Activated T-helper 2 cell treated with anti-CD3 and anti-CD28 coated beads, Interferon-gamma antibody, Interleukin-2, Interleukin-4, amounts not matched to agents 10 μg/mL and 5 μg/mL and 100 μg/mL, durations not matched to agents 14 hours and 24 hours and 36 hours (primary cell): ENCODE measurements at regions not wholly inside any gene's neighbourhood (a gene's known extent, or its start where the extent isn't known, plus 50 kb on each side); places are given as distances from the start of the nearest gene placed in this dataset.

Experiments
- DNase-seq: peaks from one replicate; pipeline ENCODE4 v3.0.0; 2021; ENCODE audit warnings: low spot score
- H3K27ac Mint-ChIP-seq: one replicate; pipeline ENCODE4 v1.8.0; 2021; ENCODE audit warnings: mixed read lengths
- H3K27me3 Mint-ChIP-seq: one replicate; pipeline ENCODE4 v1.8.0; 2021; ENCODE audit warnings: low read depth, mixed read lengths
- H3K36me3 Mint-ChIP-seq: one replicate; pipeline ENCODE4 v1.8.0; 2021; ENCODE audit warnings: low read depth, mixed read lengths
- H3K4me1 Mint-ChIP-seq: one replicate; pipeline ENCODE4 v1.8.0; 2021; ENCODE audit warnings: low read depth, mixed read lengths
- H3K4me3 Mint-ChIP-seq: one replicate; pipeline ENCODE4 v1.8.0; 2021; ENCODE audit warnings: low read depth, mild to moderate bottlenecking, moderate library complexity, mixed read lengths
- H3K9me3 Mint-ChIP-seq: one replicate; pipeline ENCODE4 v1.8.0; 2021; ENCODE audit warnings: mixed read lengths
- intact Hi-C: fragments of 100-400 bp; cut with micrococcal nuclease; formaldehyde crosslinking; loops from one replicate; pipeline ENCODE4 v1.15.1; 2023

DNA sequence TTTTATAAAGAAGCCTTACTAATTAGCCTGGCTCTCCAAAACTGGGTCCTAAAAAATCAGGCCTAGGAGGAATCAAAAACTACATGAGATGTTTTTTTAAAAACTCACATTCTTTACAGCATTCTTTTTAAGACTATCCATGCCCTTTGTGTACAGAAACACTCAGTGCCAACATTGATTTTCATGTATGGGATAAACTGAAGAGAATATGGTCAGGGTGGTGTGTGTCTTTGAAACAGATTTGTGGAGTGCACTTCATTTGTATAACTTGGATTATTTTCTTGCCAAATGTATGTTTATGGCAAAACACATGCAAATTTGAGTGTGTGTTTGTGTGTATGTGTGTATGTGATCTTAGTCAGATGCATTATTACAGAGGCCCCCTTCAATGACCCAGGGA lies 283.6 kb upstream of the ATP5MC3 start:
- H3K36me3 Mint-ChIP-seq = no peaks in the 10 kb centered on the region

DNA sequence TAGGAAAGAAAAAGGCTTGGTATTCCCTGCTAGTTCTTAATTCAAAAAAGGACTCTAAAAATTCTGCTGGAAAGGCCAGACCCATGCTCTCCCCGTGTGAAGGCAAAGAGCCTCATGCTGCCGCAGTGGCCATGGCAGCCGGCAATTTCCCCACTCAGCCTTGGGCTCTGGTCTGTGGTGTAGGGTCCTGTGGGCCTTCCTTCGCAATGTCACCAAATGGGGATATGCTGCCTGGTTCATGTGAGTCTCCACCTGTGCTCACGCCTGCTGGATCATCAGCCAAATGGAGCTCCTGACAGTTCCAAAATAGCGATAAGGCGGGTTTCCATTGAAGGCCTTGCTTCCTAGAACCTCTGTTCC lies 282.8 kb upstream of the ATP5MC3 start:
- DNase-seq = no peak
- Mint-ChIP-seq H3K4me3 (no peak overlapping the region), H3K27ac (no peak overlapping the region), H3K9me3 (no peaks in the 10 kb centered on the region), H3K36me3 (no peaks in the 10 kb centered on the region), H3K27me3 (no peaks in the 10 kb centered on the region), H3K4me1 (no peaks in the 10 kb centered on the region)
- intact Hi-C loops = no loop called here

More for the DNA sequence above, 283.6 kb upstream of the ATP5MC3 start:
- Mint-ChIP-seq H3K4me1 (no peaks in the 10 kb centered on the region), H3K27me3 (no peaks in the 10 kb centered on the region), H3K4me3 (no peak overlapping the region), H3K9me3 (no peaks in the 10 kb centered on the region), H3K27ac (no peak overlapping the region)
- intact Hi-C loops = no loop called here
- DNase-seq = no peak

DNA sequence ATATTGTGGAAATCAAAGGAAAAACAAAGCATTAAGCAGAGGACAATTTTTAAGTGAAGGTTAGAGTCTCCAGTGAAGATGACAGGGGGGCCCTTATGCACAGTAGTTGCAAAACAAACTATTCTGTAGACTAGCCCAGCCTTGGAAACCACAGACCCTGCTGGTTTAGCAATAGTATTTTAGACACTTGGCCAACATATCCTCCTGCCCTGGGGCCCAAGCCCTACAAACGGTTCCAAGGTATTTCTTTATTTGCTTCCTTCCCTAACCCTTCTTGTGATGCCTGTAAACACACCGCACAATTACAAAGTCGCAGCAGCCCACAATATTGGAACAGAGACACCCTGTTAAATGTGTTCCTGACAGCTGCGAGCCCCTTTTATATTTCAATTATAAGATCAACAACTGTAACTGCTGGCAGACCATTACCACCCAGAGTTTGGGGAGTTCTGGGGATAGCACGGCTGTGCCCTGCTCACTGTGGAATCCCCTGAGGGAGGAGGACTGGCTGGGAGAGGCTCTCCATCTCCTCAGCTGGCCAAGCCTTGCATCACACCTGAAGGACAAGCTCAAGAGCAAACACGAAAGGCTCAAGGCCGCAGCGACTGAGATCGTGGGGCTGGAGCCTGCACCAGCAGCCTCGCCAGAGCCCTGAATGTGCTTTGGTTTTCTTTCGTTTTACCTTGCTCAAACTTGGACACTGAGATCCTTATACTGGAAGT lies 282.2 kb upstream of the ATP5MC3 start:
- no peaks in the 10 kb centered on the region for H3K4me1 Mint-ChIP-seq
- intact Hi-C loops = no loop called here
- H3K9me3 Mint-ChIP-seq = no peaks in the 10 kb centered on the region
- no peak for DNase-seq
- H3K27ac Mint-ChIP-seq = no peak overlapping the region
- no peak overlapping the region for H3K4me3 Mint-ChIP-seq
- no peaks in the 10 kb centered on the region for H3K27me3 Mint-ChIP-seq
- no peaks in the 10 kb centered on the region for H3K36me3 Mint-ChIP-seq

DNA sequence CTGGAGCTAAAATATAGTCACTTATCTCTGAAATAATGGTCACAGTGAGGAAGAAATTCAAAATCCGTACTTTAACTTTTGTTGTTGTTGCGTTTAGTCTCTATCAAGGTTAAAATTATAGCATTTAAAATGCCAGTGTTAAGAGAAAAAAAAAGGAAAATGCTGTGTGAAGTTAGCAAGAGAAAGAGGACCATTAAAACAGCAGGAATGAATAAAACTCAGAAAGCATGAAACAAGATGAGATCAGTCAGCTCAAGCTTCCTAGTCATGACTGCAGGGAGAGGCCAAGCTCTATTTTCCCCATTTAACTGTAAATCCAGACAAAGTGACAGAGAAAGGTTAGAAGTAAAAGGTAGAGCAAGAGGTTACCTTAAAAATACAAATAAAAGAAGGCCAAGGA lies 281.7 kb upstream of the ATP5MC3 start:
- intact Hi-C loops = no loop called here

DNA sequence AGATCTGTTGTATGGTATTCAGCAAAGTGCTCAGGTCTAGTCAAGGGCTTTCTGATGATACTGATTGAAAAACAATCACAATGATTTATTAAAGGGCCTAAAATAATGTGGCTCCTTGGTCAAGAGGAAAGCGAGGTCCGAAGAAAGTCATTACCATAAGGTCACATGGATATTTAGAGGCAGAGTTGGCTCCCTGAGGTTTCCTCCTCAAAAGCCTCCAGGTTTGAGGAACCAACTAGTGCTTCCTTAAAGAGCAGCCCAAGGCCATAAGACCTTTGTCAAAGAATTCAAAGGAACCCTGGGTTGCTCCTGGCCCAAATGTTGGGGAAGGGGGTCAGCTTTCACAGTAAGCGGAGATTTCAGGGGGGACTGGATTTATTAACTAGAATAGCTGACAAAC lies 280.7 kb upstream of the ATP5MC3 start:
- Mint-ChIP-seq H3K36me3 (no peaks in the 10 kb centered on the region), H3K4me3 (no peak overlapping the region), H3K27me3 (no peaks in the 10 kb centered on the region), H3K27ac (no peak overlapping the region), H3K4me1 (no peaks in the 10 kb centered on the region), H3K9me3 (no peaks in the 10 kb centered on the region)
- intact Hi-C loops = no loop called here
- no peak for DNase-seq

More for the DNA sequence above, 281.7 kb upstream of the ATP5MC3 start:
- no peak for DNase-seq
- Mint-ChIP-seq H3K9me3 (no peaks in the 10 kb centered on the region), H3K4me3 (no peak overlapping the region), H3K27me3 (no peaks in the 10 kb centered on the region), H3K4me1 (no peaks in the 10 kb centered on the region), H3K36me3 (no peaks in the 10 kb centered on the region), H3K27ac (no peak overlapping the region)

DNA sequence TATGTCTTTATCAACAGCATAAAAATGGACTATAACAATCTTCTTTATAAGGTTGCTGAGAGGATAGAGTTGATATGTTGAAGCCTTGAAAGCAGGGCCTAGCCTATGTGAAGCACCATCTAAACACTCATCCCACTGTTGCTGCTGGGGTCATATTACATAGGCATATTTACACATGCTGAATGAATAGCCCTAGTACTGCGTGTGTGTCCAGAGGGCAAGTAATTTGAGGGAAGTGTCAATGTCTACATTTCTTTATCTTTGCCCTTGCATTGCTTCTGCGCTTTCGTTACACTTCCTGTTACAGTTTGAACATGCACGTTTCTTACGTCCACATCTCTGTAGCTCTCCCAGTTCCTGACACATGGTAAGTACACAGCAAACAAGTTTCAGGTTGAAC lies 280.3 kb upstream of the ATP5MC3 start:
- Mint-ChIP-seq H3K4me3 (no peak overlapping the region), H3K4me1 (no peaks in the 10 kb centered on the region), H3K27ac (no peak overlapping the region), H3K27me3 (no peaks in the 10 kb centered on the region), H3K9me3 (no peaks in the 10 kb centered on the region), H3K36me3 (no peaks in the 10 kb centered on the region)
- intact Hi-C loops = no loop called here
- DNase-seq = no peak

DNA sequence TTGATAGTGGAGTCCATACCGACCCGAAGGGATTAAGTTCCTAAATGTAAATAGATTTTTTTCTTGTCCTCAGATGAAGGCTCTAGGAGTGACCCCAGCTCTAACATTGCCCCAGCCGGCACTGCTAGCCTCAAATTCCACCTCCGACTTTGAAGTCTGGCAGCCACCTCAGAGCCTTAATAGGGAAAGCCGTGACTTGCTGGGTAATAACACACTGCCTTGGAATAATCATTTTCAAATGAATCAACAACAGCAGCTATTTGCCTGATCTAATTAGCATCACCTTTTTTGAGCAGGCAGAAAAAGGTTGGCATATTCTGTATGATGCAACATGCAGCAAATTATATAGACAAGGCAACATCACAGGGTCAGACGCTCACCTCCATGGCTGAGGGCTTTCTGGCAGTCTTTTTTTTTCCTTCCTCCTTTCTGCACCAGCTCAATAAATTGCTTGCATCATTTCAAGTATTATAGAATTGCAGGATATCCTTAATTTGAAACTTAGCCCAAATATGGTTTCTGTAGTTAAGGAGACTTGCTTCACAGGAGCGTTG lies 276.5 kb upstream of the ATP5MC3 start:
- H3K27ac Mint-ChIP-seq = no peak overlapping the region
- H3K4me1 Mint-ChIP-seq = no peaks in the 10 kb centered on the region
- peaks cover 1% of the 10 kb centered on the region for H3K27me3 Mint-ChIP-seq
- no peak for DNase-seq
- intact Hi-C loops = no loop called here
- H3K36me3 Mint-ChIP-seq = no peaks in the 10 kb centered on the region
- H3K9me3 Mint-ChIP-seq = no peaks in the 10 kb centered on the region
- no peak overlapping the region for H3K4me3 Mint-ChIP-seq

DNA sequence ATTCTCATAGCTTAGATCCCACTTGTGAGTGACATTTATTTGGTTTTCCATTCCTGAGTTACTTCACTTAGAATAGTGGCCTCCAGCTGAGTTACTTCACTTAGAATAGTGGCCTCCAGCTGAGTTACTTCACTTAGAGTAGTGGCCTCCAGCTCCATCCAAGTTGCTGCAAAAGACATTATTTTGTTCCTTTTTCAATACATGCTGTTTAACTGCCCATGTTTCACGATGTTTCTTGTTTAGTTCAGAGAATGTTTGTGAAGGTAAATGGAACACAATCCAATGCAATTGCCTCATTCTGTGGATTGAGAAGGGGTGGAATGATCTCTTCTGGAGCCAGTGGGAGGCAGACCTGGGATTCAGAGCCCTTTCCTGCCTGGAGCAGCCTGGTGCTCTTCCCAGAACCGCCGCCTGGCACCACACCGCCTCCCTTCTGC lies 273.5 kb upstream of the ATP5MC3 start:
- Mint-ChIP-seq H3K4me1 (no peaks in the 10 kb centered on the region), H3K4me3 (no peak overlapping the region), H3K9me3 (no peaks in the 10 kb centered on the region), H3K36me3 (no peaks in the 10 kb centered on the region), H3K27ac (no peak overlapping the region), H3K27me3 (peaks cover 1% of the 10 kb centered on the region)
- intact Hi-C loops = no loop called here
- DNase-seq = no peak

DNA sequence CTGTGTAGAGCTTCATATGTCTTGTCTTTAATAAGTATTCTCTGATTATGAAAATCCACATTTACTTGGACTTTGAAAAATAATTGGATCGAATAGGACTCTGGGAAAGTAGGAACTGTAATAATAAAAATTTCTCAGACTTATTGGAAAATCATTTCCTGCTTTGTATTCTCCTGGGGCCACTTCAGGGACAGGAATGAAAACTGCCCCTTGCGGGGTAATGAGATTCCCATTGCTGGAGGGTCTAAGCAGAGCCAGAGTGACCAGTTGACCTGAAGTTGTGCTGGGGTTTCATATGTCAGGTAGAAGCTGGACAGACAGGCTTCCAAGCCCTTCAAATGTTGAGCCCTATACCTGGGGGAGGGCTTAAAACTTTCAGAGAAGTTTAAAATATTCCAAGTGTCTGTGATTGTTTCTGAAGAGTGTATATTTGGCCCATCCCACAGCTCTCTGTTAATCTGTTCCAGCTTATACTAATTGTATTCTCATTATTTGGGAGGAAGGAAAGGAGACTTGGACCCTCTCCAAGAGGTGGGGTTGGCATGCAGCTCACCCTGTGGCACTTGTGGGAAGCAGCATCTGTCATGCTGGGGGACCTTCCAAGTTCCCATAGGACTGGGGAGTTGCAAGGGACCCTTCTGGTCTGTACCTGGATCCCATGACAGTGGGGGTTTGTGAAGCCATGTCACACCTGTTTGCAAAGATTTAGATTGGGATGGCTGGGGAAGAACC lies 268.7 kb upstream of the ATP5MC3 start:
- intact Hi-C loops = no loop called here
- Mint-ChIP-seq H3K4me3 (no peak overlapping the region), H3K4me1 (no peaks in the 10 kb centered on the region)

DNA sequence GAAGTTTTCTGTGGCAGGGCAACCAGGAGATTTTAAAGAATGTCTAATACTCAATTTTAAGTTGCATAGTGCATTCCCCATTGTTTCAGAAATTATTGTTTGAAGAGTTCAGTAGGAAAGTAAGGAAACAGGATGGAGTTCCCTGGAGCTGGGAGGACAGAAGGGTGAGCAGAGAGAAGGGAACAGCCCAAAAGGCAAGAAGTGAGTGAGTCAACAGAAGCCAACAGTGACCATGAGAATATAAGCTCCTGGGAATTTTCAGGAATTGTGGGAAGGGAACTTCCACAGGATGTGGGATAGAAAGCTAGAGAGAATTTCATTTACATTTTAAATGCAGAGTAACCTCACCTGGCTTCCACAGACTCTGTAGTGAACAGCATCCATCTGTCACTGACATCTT lies 268.1 kb upstream of the ATP5MC3 start:
- Mint-ChIP-seq H3K4me3 (no peak overlapping the region), H3K36me3 (no peaks in the 10 kb centered on the region), H3K9me3 (no peaks in the 10 kb centered on the region), H3K4me1 (no peaks in the 10 kb centered on the region), H3K27ac (no peak overlapping the region), H3K27me3 (peaks cover 1% of the 10 kb centered on the region)
- intact Hi-C loops = no loop called here
- DNase-seq = no peak

More for the DNA sequence above, 268.7 kb upstream of the ATP5MC3 start:
- Mint-ChIP-seq H3K27ac (no peak overlapping the region), H3K36me3 (no peaks in the 10 kb centered on the region), H3K9me3 (no peaks in the 10 kb centered on the region), H3K27me3 (peaks cover 1% of the 10 kb centered on the region)
- no peak for DNase-seq

DNA sequence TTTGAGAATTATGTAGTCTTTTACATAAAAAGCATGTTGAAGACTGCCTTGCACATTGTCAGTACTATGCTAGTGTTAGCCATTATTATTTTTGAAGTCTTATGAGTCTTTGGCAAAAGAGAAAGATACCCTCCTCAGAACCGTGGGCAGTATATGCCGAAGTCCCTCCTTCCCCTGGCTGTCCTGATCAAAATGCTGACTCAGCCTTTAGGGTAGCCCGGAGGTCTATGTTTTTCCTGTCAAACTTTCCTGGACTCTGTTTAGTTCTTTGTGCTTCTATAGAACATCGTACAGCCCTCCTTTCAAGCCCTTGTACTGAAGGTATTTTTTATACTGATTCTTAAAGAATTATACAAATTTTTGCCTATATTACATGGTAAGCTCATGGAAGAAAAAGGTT lies 264.7 kb upstream of the ATP5MC3 start:
- Mint-ChIP-seq H3K27ac (no peak overlapping the region), H3K4me3 (no peak overlapping the region), H3K27me3 (no peaks in the 10 kb centered on the region), H3K9me3 (no peaks in the 10 kb centered on the region), H3K36me3 (no peaks in the 10 kb centered on the region), H3K4me1 (no peaks in the 10 kb centered on the region)
- intact Hi-C loops = no loop called here
- DNase-seq = no peak

DNA sequence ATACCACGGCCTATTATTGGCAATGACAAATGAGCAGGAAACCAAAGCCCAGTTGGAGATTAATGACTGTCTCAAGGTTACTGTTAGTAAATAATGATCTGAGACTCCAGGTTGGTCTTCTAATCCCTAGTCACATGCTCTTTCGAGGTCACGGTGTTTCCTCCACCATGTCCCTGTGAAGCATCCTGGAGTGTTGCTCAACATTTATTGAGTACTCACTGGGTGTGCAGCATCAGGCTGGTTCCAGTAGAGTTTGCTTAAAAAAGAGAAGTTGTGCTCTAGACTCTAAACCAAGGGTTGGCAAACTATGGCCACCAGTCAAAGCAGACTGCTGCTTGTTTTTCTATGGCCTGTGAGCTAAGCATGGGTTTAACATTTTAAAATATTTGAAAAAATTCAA lies 263.8 kb upstream of the ATP5MC3 start:
- Mint-ChIP-seq H3K4me1 (no peaks in the 10 kb centered on the region), H3K4me3 (no peak overlapping the region), H3K27me3 (no peaks in the 10 kb centered on the region), H3K36me3 (no peaks in the 10 kb centered on the region), H3K27ac (no peak overlapping the region), H3K9me3 (no peaks in the 10 kb centered on the region)
- intact Hi-C loops = no loop called here
- DNase-seq = no peak

DNA sequence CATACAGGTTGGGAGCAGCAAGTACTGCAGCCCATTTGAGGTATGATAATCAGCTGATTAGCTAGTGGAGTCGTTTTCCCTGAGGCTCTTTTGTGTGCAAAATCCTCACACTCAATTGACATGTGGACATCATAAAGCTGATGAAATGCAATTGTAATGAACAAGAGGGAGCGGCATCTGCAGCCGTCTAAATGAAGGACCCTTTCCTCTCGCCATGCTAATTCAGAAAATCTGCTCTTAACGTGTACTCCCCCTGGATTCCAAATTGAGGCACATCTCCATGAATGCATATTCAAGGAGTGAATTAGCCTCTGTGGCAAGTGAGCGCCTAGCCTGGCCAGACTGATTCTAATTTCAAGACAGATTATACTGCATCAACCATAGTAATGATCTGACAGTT lies 260.9 kb upstream of the ATP5MC3 start:
- Mint-ChIP-seq H3K27me3 (peaks cover 1% of the 10 kb centered on the region), H3K27ac (no peak overlapping the region), H3K4me1 (no peaks in the 10 kb centered on the region), H3K9me3 (no peaks in the 10 kb centered on the region), H3K4me3 (no peak overlapping the region), H3K36me3 (no peaks in the 10 kb centered on the region)
- no peak for DNase-seq
- intact Hi-C loops = no loop called here
